HG03442 (cell line): ENCODE measurements at regions not wholly inside any gene's neighbourhood (a gene's known extent, or its start where the extent isn't known, plus 50 kb on each side); places are given as distances from the start of the nearest gene placed in this dataset.

Experiments
- ATAC-seq: cut with Tn5 transposase; IDR thresholded peaks from one replicate; pipeline ENCODE4 v1.9.1; 2021; ENCODE audit warnings: mild to moderate bottlenecking, moderate library complexity; ENCODE audit not compliant: unreplicated experiment

GRCh38 chr16:76899767-76900166 is 291.2 kb upstream of the MON1B start:
- no peak for ATAC-seq

- no peak for ATAC-seq
These were observed 290.4 kb upstream of the MON1B start for GRCh38 chr16:76900285-76901263.

GRCh38 chr16:76906552-76906951 is 284.4 kb upstream of the MON1B start:
- no peak for ATAC-seq

GRCh38 chr16:76910931-76911330 is 280.1 kb upstream of the MON1B start:
- no peak for ATAC-seq

- ATAC-seq = no peak
These were observed 277.9 kb upstream of the MON1B start for GRCh38 chr16:76913046-76913445.

GRCh38 chr16:76926042-76926441 is 264.9 kb upstream of the MON1B start:
- ATAC-seq = no peak

GRCh38 chr16:76926595-76926994 is 264.4 kb upstream of the MON1B start:
- no peak for ATAC-seq

GRCh38 chr16:76931186-76931585 is 259.8 kb upstream of the MON1B start:
- no peak for ATAC-seq

- peak; percentile 46 for ATAC-seq
These were observed 258.3 kb upstream of the MON1B start for GRCh38 chr16:76932541-76933211.

- no peak for ATAC-seq
These were observed 250.7 kb upstream of the MON1B start for GRCh38 chr16:76940251-76940650.

- no peak for ATAC-seq
These were observed 249.9 kb upstream of the MON1B start for GRCh38 chr16:76941113-76941512.

- ATAC-seq = no peak
These were observed 248.9 kb upstream of the MON1B start for GRCh38 chr16:76942089-76942488.

- ATAC-seq = no peak
These were observed 247.1 kb upstream of the MON1B start for GRCh38 chr16:76943921-76944320.

- ATAC-seq = peak; percentile 83
These were observed 244.1 kb upstream of the MON1B start for GRCh38 chr16:76946879-76947278.

- ATAC-seq = no peak
These were observed 243.2 kb upstream of the MON1B start for GRCh38 chr16:76947749-76948148.

- ATAC-seq = no peak
These were observed 235.4 kb upstream of the MON1B start for GRCh38 chr16:76955629-76956028.

GRCh38 chr16:76956394-76956793 is 234.6 kb upstream of the MON1B start:
- no peak for ATAC-seq

GRCh38 chr16:76956841-76957240 is 234.1 kb upstream of the MON1B start:
- ATAC-seq = no peak

- no peak for ATAC-seq
These were observed 231.8 kb upstream of the MON1B start for GRCh38 chr16:76959166-76959565.

GRCh38 chr16:76963614-76964315 is 227.2 kb upstream of the MON1B start:
- no peak for ATAC-seq

- ATAC-seq = no peak
These were observed 226.4 kb upstream of the MON1B start for GRCh38 chr16:76964464-76965154.
